ENCODE measurements at regions not wholly inside any gene's neighbourhood (a gene's known extent, or its start where the extent isn't known, plus 50 kb on each side); places are given as distances from the start of the nearest gene placed in this dataset.

DNA sequence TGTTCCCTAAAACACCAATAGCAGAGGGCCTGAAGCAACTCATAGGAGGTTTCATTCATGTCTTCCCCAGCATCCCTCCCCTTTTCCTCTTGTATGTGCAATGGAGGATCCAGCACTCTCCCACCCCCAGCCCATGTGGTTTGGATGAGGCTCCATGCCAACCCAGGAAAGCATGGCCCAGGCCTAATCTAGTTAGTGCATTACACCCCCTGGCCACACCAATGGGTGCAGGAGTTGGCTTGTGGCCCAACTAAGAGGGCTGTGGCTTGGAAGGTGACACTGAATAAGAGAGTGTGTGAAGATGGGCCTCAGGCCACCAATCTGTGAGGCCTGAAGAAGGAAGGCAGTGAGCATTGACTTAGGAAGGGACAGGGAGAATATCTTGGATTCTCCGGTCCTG is 70.8 kb upstream of the SMIM23 start:
- Histone ChIP-seq H3K4ac (ENCODE audit: low read depth, low read length) (no peak overlapping the region), H3K27me3 (ENCODE audit: insufficient read depth, low read length) (no peaks in the 10 kb centered on the region), H3K4me2 (ENCODE audit: low read length) (no peak overlapping the region), H3K27ac (ENCODE audit: low read depth, low read length) (no peak overlapping the region), H3K4me3 (ENCODE audit: low read depth, low read length) (no peak overlapping the region), H3K9me3 (ENCODE audit: insufficient read depth, low read depth, low read length) (peaks cover 2% of the 10 kb centered on the region), H3K14ac (ENCODE audit: low read length) (no peak overlapping the region), H2BK120ac (ENCODE audit: insufficient read depth, low read length, poor library complexity) (no peak overlapping the region), H3K4me1 (ENCODE audit: control insufficient read depth in 1 of 2, insufficient read depth in 2 of 2, low read length in 2 of 2) (no peaks in the 10 kb centered on the region), H4K12ac (ENCODE audit: low read depth, low read length) (no peak overlapping the region), H3K79me2 (ENCODE audit: control insufficient read depth, insufficient read depth, low read length, poor library complexity) (no peaks in the 10 kb centered on the region), H3K18ac (ENCODE audit: low read length) (no peak overlapping the region), H3K79me1 (ENCODE audit: low read length) (no peaks in the 10 kb centered on the region), H2AK5ac (ENCODE audit: low read length) (no peak overlapping the region), H4K91ac (ENCODE audit: low read depth, low read length) (no peak overlapping the region), H3K9ac (ENCODE audit: low read length) (no peak overlapping the region), H2BK12ac (ENCODE audit: low read length) (no peak overlapping the region), H3K36me3 (ENCODE audit: control insufficient read depth in 1 of 2, insufficient read depth in 2 of 2, low read length in 2 of 2) (no peaks in the 10 kb centered on the region), H4K8ac (ENCODE audit: low read depth, low read length) (no peak overlapping the region), H3K23ac (ENCODE audit: low read length) (no peak overlapping the region), H2BK5ac (ENCODE audit: low read depth, low read length, poor library complexity) (no peak overlapping the region), H2AFZ (ENCODE audit: insufficient read depth, low read length, poor library complexity) (no peak overlapping the region)
- no peak for DNase-seq
- WGBS (ENCODE audit: extremely low coverage, insufficient coverage, insufficient read length) = no CpG with 5 or more reads among the region's 1 CpG

DNA sequence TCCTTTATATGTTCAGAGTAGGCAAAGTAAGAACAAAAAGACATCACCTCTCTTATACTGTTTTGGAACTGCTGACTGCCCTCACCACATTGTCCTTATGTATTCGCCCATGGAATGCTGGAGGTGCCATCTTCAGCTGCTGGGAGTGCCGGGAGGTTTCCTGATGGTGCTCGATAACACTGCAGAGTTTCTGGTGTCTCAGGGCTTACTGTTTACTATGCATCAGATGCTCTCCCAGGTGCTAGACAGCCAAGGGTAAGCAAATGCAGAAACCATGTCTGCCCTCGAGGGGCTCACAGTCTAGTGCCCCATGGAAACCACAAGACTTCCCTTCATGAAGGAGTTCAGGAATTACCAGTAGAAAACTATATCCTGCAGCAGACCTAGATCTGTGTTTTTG is 70.1 kb upstream of the SMIM23 start:
- Histone ChIP-seq H3K27me3 (ENCODE audit: insufficient read depth, low read length) (no peaks in the 10 kb centered on the region), H2AFZ (ENCODE audit: insufficient read depth, low read length, poor library complexity) (no peak overlapping the region), H4K12ac (ENCODE audit: low read depth, low read length) (no peak overlapping the region), H3K23ac (ENCODE audit: low read length) (no peak overlapping the region), H3K4me1 (ENCODE audit: control insufficient read depth in 1 of 2, insufficient read depth in 2 of 2, low read length in 2 of 2) (no peaks in the 10 kb centered on the region), H3K18ac (ENCODE audit: low read length) (no peak overlapping the region), H3K14ac (ENCODE audit: low read length) (no peak overlapping the region), H4K8ac (ENCODE audit: low read depth, low read length) (no peak overlapping the region), H3K9ac (ENCODE audit: low read length) (no peak overlapping the region), H3K4me3 (ENCODE audit: low read depth, low read length) (no peak overlapping the region), H3K9me3 (ENCODE audit: insufficient read depth, low read depth, low read length) (peaks cover 2% of the 10 kb centered on the region), H3K79me2 (ENCODE audit: control insufficient read depth, insufficient read depth, low read length, poor library complexity) (no peaks in the 10 kb centered on the region), H2BK5ac (ENCODE audit: low read depth, low read length, poor library complexity) (no peak overlapping the region), H3K4me2 (ENCODE audit: low read length) (no peak overlapping the region), H4K91ac (ENCODE audit: low read depth, low read length) (no peak overlapping the region), H3K27ac (ENCODE audit: low read depth, low read length) (no peak overlapping the region), H3K36me3 (ENCODE audit: control insufficient read depth in 1 of 2, insufficient read depth in 2 of 2, low read length in 2 of 2) (no peaks in the 10 kb centered on the region), H3K4ac (ENCODE audit: low read depth, low read length) (no peak overlapping the region), H2BK120ac (ENCODE audit: insufficient read depth, low read length, poor library complexity) (no peak overlapping the region), H3K79me1 (ENCODE audit: low read length) (no peaks in the 10 kb centered on the region), H2AK5ac (ENCODE audit: low read length) (no peak overlapping the region), H2BK12ac (ENCODE audit: low read length) (no peak overlapping the region)
- peak; percentile 23 to 27 for DNase-seq
- no CpG with 5 or more reads among the region's 4 CpGs for WGBS (ENCODE audit: extremely low coverage, insufficient coverage, insufficient read length)

DNA sequence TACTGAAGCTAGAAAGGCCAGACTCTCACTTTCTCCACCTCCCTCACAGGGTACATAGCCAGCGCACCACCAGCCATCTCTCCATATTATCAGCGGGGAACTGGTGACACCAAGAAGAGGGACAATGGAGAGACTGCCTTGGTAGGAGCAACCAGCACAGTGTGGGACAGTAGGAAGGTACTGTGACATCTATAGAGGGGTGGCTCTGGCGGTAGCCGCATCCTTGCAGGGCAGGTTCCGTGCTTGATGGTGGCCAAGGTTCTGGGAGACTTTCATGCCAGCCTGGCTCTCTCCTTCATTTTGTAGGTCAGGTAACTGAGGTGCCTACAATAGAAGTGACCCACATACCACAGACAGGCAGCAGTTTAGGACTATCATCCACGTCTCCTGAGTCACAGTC is 65.5 kb upstream of the SMIM23 start:
- H3K4me1 ChIP-seq (ENCODE audit: control insufficient read depth in 1 of 2, insufficient read depth in 2 of 2, low read length in 2 of 2) = no peaks in the 10 kb centered on the region
- H2BK12ac ChIP-seq (ENCODE audit: low read length) = no peak overlapping the region
- H3K9me3 ChIP-seq (ENCODE audit: insufficient read depth, low read depth, low read length) = no peaks in the 10 kb centered on the region
- no peak overlapping the region for H4K91ac ChIP-seq (ENCODE audit: low read depth, low read length)
- no peak overlapping the region for H2AFZ ChIP-seq (ENCODE audit: insufficient read depth, low read length, poor library complexity)
- no peak overlapping the region for H3K23ac ChIP-seq (ENCODE audit: low read length)
- H3K79me1 ChIP-seq (ENCODE audit: low read length) = no peaks in the 10 kb centered on the region
- H3K36me3 ChIP-seq (ENCODE audit: control insufficient read depth in 1 of 2, insufficient read depth in 2 of 2, low read length in 2 of 2) = no peaks in the 10 kb centered on the region
- H3K4me2 ChIP-seq (ENCODE audit: low read length) = no peak overlapping the region
- DNase-seq = no peak
- no peak overlapping the region for H4K8ac ChIP-seq (ENCODE audit: low read depth, low read length)
- no peaks in the 10 kb centered on the region for H3K27me3 ChIP-seq (ENCODE audit: insufficient read depth, low read length)
- no peak overlapping the region for H3K14ac ChIP-seq (ENCODE audit: low read length)
- H2AK5ac ChIP-seq (ENCODE audit: low read length) = no peak overlapping the region
- no peak overlapping the region for H3K9ac ChIP-seq (ENCODE audit: low read length)
- no peak overlapping the region for H3K18ac ChIP-seq (ENCODE audit: low read length)
- no peak overlapping the region for H3K4ac ChIP-seq (ENCODE audit: low read depth, low read length)
- H2BK5ac ChIP-seq (ENCODE audit: low read depth, low read length, poor library complexity) = no peak overlapping the region
- no peaks in the 10 kb centered on the region for H3K79me2 ChIP-seq (ENCODE audit: control insufficient read depth, insufficient read depth, low read length, poor library complexity)
- no peak overlapping the region for H2BK120ac ChIP-seq (ENCODE audit: insufficient read depth, low read length, poor library complexity)
- no peak overlapping the region for H4K12ac ChIP-seq (ENCODE audit: low read depth, low read length)
- no peak overlapping the region for H3K27ac ChIP-seq (ENCODE audit: low read depth, low read length)
- WGBS (ENCODE audit: extremely low coverage, insufficient coverage, insufficient read length) = no CpG with 5 or more reads among the region's 6 CpGs
- no peak overlapping the region for H3K4me3 ChIP-seq (ENCODE audit: low read depth, low read length)

DNA sequence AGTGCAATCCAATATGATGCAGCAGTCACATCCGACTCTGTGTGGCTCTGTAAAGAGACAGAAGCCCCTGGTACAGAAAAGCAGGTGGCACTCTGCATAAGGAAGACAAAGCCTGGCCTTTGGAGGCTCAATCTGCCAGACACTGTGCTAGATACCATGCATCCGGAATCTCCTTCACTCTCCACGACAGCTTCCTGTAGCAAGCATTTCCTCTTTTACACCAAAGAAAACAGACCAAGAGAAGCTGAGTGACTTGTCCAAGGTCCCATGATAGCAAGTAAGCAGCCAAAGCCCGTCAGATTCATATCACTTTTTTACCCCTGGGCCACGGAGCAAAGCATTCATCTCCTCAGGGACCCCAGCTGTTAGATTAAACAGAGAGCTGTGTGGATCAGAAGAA is 64.2 kb upstream of the SMIM23 start:
- Histone ChIP-seq H2AK5ac (ENCODE audit: low read length) (no peak overlapping the region), H3K18ac (ENCODE audit: low read length) (no peak overlapping the region), H2BK120ac (ENCODE audit: insufficient read depth, low read length, poor library complexity) (no peak overlapping the region), H3K79me1 (ENCODE audit: low read length) (no peaks in the 10 kb centered on the region), H4K8ac (ENCODE audit: low read depth, low read length) (no peak overlapping the region), H2BK12ac (ENCODE audit: low read length) (no peak overlapping the region), H3K23ac (ENCODE audit: low read length) (no peak overlapping the region), H2BK5ac (ENCODE audit: low read depth, low read length, poor library complexity) (no peak overlapping the region), H3K79me2 (ENCODE audit: control insufficient read depth, insufficient read depth, low read length, poor library complexity) (no peaks in the 10 kb centered on the region), H3K9me3 (ENCODE audit: insufficient read depth, low read depth, low read length) (no peaks in the 10 kb centered on the region), H2AFZ (ENCODE audit: insufficient read depth, low read length, poor library complexity) (no peak overlapping the region), H3K27me3 (ENCODE audit: insufficient read depth, low read length) (no peaks in the 10 kb centered on the region), H3K9ac (ENCODE audit: low read length) (no peak overlapping the region), H3K4me1 (ENCODE audit: control insufficient read depth in 1 of 2, insufficient read depth in 2 of 2, low read length in 2 of 2) (no peaks in the 10 kb centered on the region), H3K4me2 (ENCODE audit: low read length) (no peak overlapping the region), H4K91ac (ENCODE audit: low read depth, low read length) (no peak overlapping the region), H4K12ac (ENCODE audit: low read depth, low read length) (no peak overlapping the region), H3K4me3 (ENCODE audit: low read depth, low read length) (no peak overlapping the region), H3K27ac (ENCODE audit: low read depth, low read length) (no peak overlapping the region), H3K36me3 (ENCODE audit: control insufficient read depth in 1 of 2, insufficient read depth in 2 of 2, low read length in 2 of 2) (no peaks in the 10 kb centered on the region), H3K4ac (ENCODE audit: low read depth, low read length) (no peak overlapping the region), H3K14ac (ENCODE audit: low read length) (no peak overlapping the region)
- DNase-seq = no peak
- no CpG with 5 or more reads among the region's 5 CpGs for WGBS (ENCODE audit: extremely low coverage, insufficient coverage, insufficient read length)
